CD4-positive, alpha-beta T cell treated with Interleukin-12 subunit alpha and Interleukin-12 subunit beta, for 1 hour (primary cell): ENCODE measurements at regions not wholly inside any gene's neighbourhood (a gene's known extent, or its start where the extent isn't known, plus 50 kb on each side); places are given as distances from the start of the nearest gene placed in this dataset.
A peak's percentile ranks its signal among the peaks of the same experiment; 100 is the strongest.

Source experiments
- DNase-seq: peaks from one replicate; pipeline ENCODE4 v3.0.0-alpha.2; 2020

GRCh38 chr17:55580596-55581133 lies 69.4 kb upstream of the SMIM36 start:
- DNase-seq, result no peak

GRCh38 chr17:55577687-55578086 lies 66.4 kb upstream of the SMIM36 start:
- peak; percentile 53 for DNase-seq

- peak; percentile 43 for DNase-seq
Measured at GRCh38 chr17:55576996-55577586, 65.8 kb upstream of the SMIM36 start.

GRCh38 chr17:55576237-55576995 lies 65.2 kb upstream of the SMIM36 start:
- peak; percentile 1 for DNase-seq

- DNase-seq, result no peak
Measured at GRCh38 chr17:55575058-55575636, 63.9 kb upstream of the SMIM36 start.

GRCh38 chr17:55572599-55572998 lies 61.3 kb upstream of the SMIM36 start:
- no peak for DNase-seq

GRCh38 chr17:55572139-55572538 lies 60.9 kb upstream of the SMIM36 start:
- no peak for DNase-seq

- no peak for DNase-seq
Measured at GRCh38 chr17:55571095-55571494, 59.8 kb upstream of the SMIM36 start.

GRCh38 chr17:55570391-55570790 lies 59.1 kb upstream of the SMIM36 start:
- no peak for DNase-seq

GRCh38 chr17:55567240-55568214 lies 56.3 kb upstream of the SMIM36 start:
- no peak for DNase-seq

GRCh38 chr17:55564081-55564480 lies 52.8 kb upstream of the SMIM36 start:
- no peak for DNase-seq

- no peak for DNase-seq
Measured at GRCh38 chr17:55563363-55563762, 52.1 kb upstream of the SMIM36 start.

- no peak for DNase-seq
Measured at GRCh38 chr17:55561973-55562495, 50.8 kb upstream of the SMIM36 start.

GRCh38 chr17:55561316-55561972 lies 50.2 kb upstream of the SMIM36 start:
- no peak for DNase-seq
